GM18907 (cell line): ENCODE measurements at regions not wholly inside any gene's neighbourhood (a gene's known extent, or its start where the extent isn't known, plus 50 kb on each side); places are given as distances from the start of the nearest gene placed in this dataset.

Source experiments
- ATAC-seq: cut with Tn5 transposase; IDR thresholded peaks from one replicate; pipeline ENCODE4 v1.9.1; 2021; ENCODE audit warnings: mild to moderate bottlenecking, moderate library complexity; ENCODE audit not compliant: unreplicated experiment

DNA sequence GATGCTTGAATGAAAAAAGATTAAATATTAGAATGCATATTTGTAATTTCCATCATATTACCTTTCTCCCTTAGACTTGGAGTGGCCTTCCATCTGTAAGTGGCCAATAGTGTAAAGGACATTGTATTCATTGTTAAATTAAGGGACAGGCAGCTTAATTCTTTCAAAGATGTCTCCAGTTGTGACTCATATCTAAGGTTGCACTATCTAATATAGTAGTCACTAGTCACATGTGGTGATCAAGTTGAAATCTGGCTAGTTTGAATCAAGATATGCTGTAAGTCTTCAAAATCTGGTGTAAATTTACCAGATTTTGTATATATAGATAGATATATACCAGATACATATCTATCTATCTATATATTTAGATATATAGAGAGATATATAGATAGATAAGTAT, 52.4 kb upstream of the AGPS start:
- no peak for ATAC-seq

DNA sequence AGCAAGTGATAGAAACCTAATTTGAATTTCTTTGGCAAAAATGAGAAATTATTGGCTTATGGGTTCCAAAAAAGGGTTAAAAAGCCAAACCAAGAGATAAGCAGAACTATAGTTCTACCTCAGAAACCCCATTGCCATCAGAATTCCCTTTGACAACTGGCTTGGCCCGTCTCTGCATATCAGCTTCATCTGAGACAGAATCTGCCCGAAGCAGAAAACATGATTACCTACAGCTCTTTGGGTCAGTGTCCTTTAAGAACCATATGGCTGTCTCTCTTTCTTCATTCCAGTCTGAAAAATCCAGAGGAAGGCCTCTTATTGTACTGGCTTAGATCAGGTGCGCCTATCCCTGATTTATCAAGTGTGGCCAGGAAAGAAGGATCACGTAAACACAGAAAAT, 49.8 kb upstream of the AGPS start:
- ATAC-seq, result no peak
